CD4-positive, alpha-beta T cell (primary cell): ENCODE measurements at regions not wholly inside any gene's neighbourhood (a gene's known extent, or its start where the extent isn't known, plus 50 kb on each side); places are given as distances from the start of the nearest gene placed in this dataset.

ENCODE experiments used
- ATAC-seq: fragments of 200-7000 bp; cut with Tn5 transposase; one replicate; pipeline ENCODE4 v1.10.0; 2022; ENCODE audit warnings: mild to moderate bottlenecking; ENCODE audit not compliant: poor library complexity
- CTCF ChIA-PET: fragments of 350-600 bp; sonication (Branson Sonifier 250); formaldehyde crosslinking; loops from one replicate; lab custom pipeline; 2021; ENCODE audit warnings: antibody characterized with exemption, inconsistent platforms; lab: Charles Lee
- POLR2A ChIA-PET: fragments of 350-600 bp; sonication (Branson Sonifier 250); formaldehyde crosslinking; loops from one replicate; lab custom pipeline; 2021; ENCODE audit warnings: antibody characterized with exemption, inconsistent platforms; lab: Charles Lee
- DNase-seq, 14 experiments: peaks; one replicate each; pipeline ENCODE4 v3.0.0-alpha.2; 2013 to 2020; ENCODE audit warnings: mixed read lengths in 2 of 14
- H3K27ac ChIP-seq, 2 donors: one replicate each; pipeline versions ENCODE4 v1.5.1 to v1.7.0; 2013; ENCODE audit warnings: low read length in 2 of 2, low read depth in 1 of 2, mild to moderate bottlenecking in 1 of 2
- H3K27me3 ChIP-seq, 2 experiments: 1 replicate in 1 of 2; 2 replicates in 1 of 2; pipeline versions ENCODE4 v1.6.1 to v1.7.0; 2013; ENCODE audit warnings: low read length in 2 of 2, control low read depth in 1 of 2, mild to moderate bottlenecking in 1 of 2, moderate library complexity in 1 of 2; ENCODE audit not compliant: insufficient read depth in 2 of 2, control insufficient read depth in 1 of 2
- H3K36me3 ChIP-seq: one replicate; pipeline ENCODE4 v1.6.1; 2013; ENCODE audit warnings: low read length, control low read depth; ENCODE audit not compliant: insufficient read depth
- H3K4me1 ChIP-seq: one replicate; pipeline ENCODE4 v1.6.1; 2013; ENCODE audit warnings: low read length, control low read depth; ENCODE audit not compliant: insufficient read depth
- H3K4me3 ChIP-seq: one replicate; pipeline ENCODE4 v1.5.1; 2013; ENCODE audit warnings: mild to moderate bottlenecking, low read length, moderate library complexity
- H3K9me3 ChIP-seq, 2 experiments: 1 replicate in 1 of 2; 2 replicates in 1 of 2; pipeline versions ENCODE4 v1.6.1 to v1.7.0; 2013; ENCODE audit warnings: low read length in 2 of 2, mild to moderate bottlenecking in 2 of 2, control low read depth in 1 of 2, moderate library complexity in 1 of 2; ENCODE audit not compliant: control insufficient read depth in 1 of 2, insufficient read depth in 1 of 2
- H3K27ac Mint-ChIP-seq: one replicate; pipeline ENCODE4 v1.8.0; 2020; ENCODE audit warnings: mixed read lengths
- H3K27me3 Mint-ChIP-seq: one replicate; pipeline ENCODE4 v1.8.0; 2021; ENCODE audit warnings: mixed read lengths
- H3K36me3 Mint-ChIP-seq: one replicate; pipeline ENCODE4 v1.8.0; 2021; ENCODE audit warnings: low read depth, mixed read lengths
- H3K4me1 Mint-ChIP-seq: one replicate; pipeline ENCODE4 v1.8.0; 2021; ENCODE audit warnings: low read depth, mixed read lengths
- H3K4me3 Mint-ChIP-seq: one replicate; pipeline ENCODE4 v1.8.0; 2020; ENCODE audit warnings: mild to moderate bottlenecking, mixed read lengths
- H3K9me3 Mint-ChIP-seq: one replicate; pipeline ENCODE4 v1.8.0; 2020; ENCODE audit warnings: mixed read lengths
- CTCF ChIP-seq: fragments of 200-600 bp; IDR thresholded peaks from one replicate; pipeline ENCODE4 v1.8.0; 2022; ENCODE audit warnings: antibody characterized with exemption, mild to moderate bottlenecking
- intact Hi-C, 2 experiments: fragments of 100-400 bp; cut with DNase I in 1 of 2; cut with micrococcal nuclease in 1 of 2; formaldehyde crosslinking; loops; one replicate each; pipeline versions ENCODE4 v1.15.1 to v1.9.0; 2023 to 2025; cut with DNase I, micrococcal nuclease

DNA sequence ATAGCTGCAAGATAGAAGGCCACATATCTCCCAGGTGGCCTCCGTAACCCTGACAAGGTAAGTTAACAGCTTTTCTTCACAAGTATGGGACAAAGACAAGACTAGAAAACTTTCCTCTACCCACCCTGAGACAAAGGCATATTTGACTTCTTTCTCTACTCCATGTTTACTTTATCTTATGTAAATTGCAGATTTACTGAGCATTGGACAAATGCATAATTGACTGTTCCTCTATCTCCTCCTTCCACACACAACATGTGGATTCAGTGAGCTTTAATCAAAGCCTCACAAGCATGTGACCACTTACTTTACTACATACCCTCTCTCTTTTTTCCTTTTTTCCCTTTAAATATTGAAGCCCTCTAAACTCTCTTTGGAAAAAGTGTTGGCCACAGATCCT, 289.1 kb upstream of the TMTC1 start:
- intact Hi-C loops: no loop called here
- Histone ChIP-seq H3K4me1 (no peaks in the 10 kb centered on the region), H3K4me3 (no peak overlapping the region), H3K27ac (no peak overlapping the region), H3K27me3 (no peaks in the 10 kb centered on the region), H3K36me3 (no peaks in the 10 kb centered on the region), H3K9me3 (peaks cover 0 to 4% of the 10 kb centered on the region in 2 experiments)
- TF ChIP-seq CTCF: no peak
- DNase-seq (no peak), ATAC-seq (no peak)
- CTCF ChIA-PET: no interaction called here
- Mint-ChIP-seq H3K27ac (no peak overlapping the region), H3K4me3 (no peak overlapping the region), H3K36me3 (no peaks in the 10 kb centered on the region), H3K27me3 (no peaks in the 10 kb centered on the region), H3K9me3 (no peaks in the 10 kb centered on the region), H3K4me1 (no peaks in the 10 kb centered on the region)
- POLR2A ChIA-PET: no interaction called here

- H3K4me1 ChIP-seq: no peaks in the 10 kb centered on the region
- H3K4me1 Mint-ChIP-seq: no peaks in the 10 kb centered on the region
- no peak overlapping the region for H3K27ac Mint-ChIP-seq
- H3K9me3 ChIP-seq: peaks cover 0 to 4% of the 10 kb centered on the region in 2 experiments
- no peak overlapping the region for H3K4me3 Mint-ChIP-seq
- no peaks in the 10 kb centered on the region for H3K27me3 ChIP-seq
- H3K27ac ChIP-seq: no peak overlapping the region
- ATAC-seq (no peak), DNase-seq (no peak)
- H3K9me3 Mint-ChIP-seq: no peaks in the 10 kb centered on the region
- intact Hi-C loops: no loop called here
- H3K36me3 Mint-ChIP-seq: no peaks in the 10 kb centered on the region
- no peak for TF ChIP-seq CTCF
- no peaks in the 10 kb centered on the region for H3K27me3 Mint-ChIP-seq
- H3K4me3 ChIP-seq: no peak overlapping the region
- CTCF ChIA-PET: no interaction called here
- no peaks in the 10 kb centered on the region for H3K36me3 ChIP-seq
- POLR2A ChIA-PET: no interaction called here
These were observed 283.4 kb upstream of the TMTC1 start for GRCh38 chr12:30067146-30067545.

- H3K4me3 Mint-ChIP-seq: no peak overlapping the region
- intact Hi-C loops: no loop called here
- POLR2A ChIA-PET: no interaction called here
These were observed 281.2 kb upstream of the TMTC1 start for GRCh38 chr12:30064906-30065305.

More at GRCh38 chr12:30064906-30065305, 281.2 kb upstream of the TMTC1 start:
- Mint-ChIP-seq H3K36me3 (no peaks in the 10 kb centered on the region), H3K9me3 (no peaks in the 10 kb centered on the region), H3K27me3 (no peaks in the 10 kb centered on the region), H3K27ac (no peak overlapping the region), H3K4me1 (no peaks in the 10 kb centered on the region)
- no peak for TF ChIP-seq CTCF
- Histone ChIP-seq H3K4me1 (no peaks in the 10 kb centered on the region), H3K27ac (no peak overlapping the region), H3K36me3 (no peaks in the 10 kb centered on the region), H3K9me3 (peaks cover 0 to under 1% of the 10 kb centered on the region in 2 experiments), H3K27me3 (no peaks in the 10 kb centered on the region), H3K4me3 (no peak overlapping the region)
- CTCF ChIA-PET: no interaction called here
- DNase-seq (no peak), ATAC-seq (no peak)
